ENCODE measurements at regions not wholly inside any gene's neighbourhood (a gene's known extent, or its start where the extent isn't known, plus 50 kb on each side); places are given as distances from the start of the nearest gene placed in this dataset.
"Not testable (repeated sequence)": the region's sequence is repeated elsewhere in the genome, so short reads cannot be mapped to it uniquely, and the experiment has no call there.

DNA sequence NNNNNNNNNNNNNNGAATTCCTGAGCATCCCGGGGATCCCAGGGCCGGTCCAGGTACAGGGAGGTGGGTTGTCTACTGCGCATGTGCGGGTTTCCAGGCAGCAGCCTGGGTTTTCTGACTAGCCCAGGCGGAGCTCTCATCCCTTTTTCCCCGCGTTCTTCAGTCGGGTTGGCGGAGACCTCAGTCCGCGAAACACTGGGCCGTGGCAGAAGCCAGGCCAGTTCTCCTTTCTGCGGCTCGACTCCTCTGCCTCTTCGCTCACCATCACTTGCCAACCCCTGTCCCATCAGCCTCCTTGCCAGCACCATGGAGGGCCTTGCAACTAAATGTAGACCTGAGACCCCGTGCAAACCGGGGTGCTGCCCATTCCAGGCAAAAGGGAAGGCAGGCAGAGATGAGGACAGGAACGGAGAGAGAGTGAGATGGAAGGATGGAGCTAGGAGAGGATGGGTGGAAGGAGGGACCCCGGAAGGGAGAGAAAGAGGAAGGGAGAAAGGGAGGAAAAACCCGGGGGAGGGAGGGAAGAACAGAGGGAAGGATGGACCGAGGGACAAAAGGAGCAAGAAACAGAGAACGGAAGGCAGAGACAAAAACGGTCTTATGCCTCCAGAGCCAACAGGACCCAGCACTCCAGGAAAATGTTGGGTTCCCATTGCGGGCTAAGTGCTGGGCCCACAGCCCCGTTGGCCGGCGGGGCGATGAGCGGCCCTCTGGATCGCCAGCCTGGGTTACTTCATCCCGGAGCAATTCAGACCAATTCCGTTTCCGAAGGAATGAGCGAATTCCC lies 445.4 kb upstream of the DEFB115 start:
- peak; percentile 64 for DNase-seq

DNA sequence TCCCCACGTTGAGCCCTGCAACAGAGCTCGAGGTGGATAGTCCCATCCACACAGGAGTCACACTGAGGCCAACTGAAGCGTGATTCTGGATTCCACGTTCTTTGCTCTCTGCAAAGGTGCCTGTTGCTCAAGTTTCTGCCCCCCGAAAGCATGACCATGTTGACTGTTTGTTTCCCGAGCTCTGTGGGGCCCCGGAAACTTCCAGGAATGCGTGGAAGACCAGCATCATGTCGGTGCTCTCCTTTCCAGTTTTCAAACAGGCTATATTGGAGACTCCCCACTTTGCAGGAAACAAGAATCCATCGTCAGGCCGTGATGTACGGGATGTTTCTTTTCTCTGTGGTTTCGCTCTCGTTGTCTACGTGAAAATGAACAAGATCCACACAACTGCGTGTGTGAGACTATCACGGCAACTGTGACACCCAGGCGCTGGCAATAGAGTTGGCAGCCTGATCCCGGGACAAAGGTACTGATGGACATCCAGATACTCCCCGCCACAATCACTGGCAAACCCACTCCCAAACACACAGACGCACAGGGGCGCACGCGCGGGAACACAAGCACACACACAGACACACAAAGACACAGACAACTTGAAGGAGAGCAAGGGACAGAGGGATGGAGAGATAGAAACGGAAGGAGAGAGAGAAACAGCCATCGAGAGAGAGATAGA lies 444.6 kb upstream of the DEFB115 start:
- no peak for DNase-seq

DNA sequence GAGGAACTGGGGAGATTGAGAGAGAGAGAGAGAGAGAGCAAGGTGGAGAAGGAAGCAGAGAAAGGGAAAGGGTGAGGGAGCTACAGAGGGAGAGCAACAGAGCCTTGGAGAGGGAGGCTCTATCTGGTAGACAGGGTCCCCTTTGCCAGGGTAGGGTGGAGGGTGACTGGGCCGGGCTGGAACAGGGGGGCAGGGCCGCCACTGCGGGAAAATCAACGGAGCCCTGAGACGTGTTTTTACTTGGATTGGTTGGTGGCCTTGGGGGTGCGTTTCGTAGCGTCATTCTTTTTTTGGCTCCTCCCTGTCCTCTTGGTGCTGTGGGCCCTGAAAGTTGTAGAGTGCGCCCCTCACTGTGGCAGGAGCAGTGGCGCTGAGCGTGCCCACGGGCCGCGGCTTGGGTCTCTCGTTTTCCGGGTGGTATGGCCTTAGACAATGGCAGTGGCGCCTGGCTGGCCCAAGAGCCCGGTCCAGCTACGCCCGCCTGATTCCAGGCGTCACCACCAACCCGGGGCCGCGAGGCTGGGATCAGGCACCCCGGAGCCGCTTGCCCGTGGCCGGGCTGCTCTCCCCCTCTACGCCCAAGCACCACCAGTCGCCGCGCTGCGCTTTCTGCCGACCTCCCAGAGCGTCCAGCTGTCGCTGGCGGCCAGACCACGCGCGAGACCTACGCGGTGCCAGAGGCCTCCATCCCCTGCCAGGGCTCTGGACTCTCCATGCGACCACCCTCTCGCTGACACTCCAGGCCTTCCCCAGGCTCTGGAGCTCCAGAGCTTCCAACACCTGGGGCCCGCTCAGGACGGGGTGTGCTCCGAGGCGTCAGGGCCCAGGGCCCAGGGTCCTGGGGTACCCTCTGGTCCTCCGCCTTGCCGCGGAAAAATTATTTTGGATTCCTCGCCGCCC lies 443.8 kb upstream of the DEFB115 start:
- not testable (repeated sequence) for DNase-seq

DNA sequence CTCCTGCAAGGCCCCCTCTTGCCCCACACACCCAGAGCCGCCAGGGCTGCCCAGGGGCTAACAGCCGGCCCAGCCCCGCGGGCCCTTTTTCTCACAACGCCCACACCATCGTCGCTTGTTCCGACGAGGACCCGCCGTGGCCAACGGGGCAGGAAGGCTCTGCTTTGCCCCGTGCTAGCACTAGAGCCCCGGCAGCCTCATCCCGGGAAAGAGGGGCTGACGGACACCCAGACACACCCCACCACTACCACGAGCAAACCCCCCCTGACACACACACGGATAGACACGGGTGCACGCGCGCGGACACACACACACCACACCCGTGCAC lies 443.2 kb upstream of the DEFB115 start:
- DNase-seq = not testable (repeated sequence)

DNA sequence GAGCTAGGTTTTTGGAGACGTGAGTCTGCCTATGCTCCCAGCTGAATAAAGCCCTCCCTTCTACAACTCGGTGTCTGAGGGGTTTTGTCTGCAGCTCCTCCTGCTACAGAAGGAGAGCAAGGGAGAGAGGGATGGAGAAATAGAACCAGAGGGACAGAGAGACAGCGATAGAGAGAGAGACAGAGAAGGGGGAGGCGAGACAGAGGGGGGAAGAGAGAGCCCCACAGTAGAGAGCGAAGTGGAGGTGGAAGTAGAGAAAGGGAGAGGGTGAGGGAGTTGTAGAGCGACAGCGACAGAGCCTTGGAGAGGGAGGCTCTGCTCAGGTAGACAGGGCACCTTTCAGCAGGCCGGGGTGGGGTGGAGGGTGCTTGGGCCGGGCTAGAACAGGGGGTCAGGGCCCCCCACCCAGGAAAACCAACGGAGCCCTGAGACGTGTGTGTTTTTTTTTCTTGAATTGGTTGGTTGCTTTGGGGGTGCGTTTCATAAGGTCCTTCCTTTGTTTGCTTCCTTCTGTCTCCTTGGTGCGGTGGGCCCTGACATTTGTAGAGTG lies 442.4 kb upstream of the DEFB115 start:
- DNase-seq = not testable (repeated sequence)

DNA sequence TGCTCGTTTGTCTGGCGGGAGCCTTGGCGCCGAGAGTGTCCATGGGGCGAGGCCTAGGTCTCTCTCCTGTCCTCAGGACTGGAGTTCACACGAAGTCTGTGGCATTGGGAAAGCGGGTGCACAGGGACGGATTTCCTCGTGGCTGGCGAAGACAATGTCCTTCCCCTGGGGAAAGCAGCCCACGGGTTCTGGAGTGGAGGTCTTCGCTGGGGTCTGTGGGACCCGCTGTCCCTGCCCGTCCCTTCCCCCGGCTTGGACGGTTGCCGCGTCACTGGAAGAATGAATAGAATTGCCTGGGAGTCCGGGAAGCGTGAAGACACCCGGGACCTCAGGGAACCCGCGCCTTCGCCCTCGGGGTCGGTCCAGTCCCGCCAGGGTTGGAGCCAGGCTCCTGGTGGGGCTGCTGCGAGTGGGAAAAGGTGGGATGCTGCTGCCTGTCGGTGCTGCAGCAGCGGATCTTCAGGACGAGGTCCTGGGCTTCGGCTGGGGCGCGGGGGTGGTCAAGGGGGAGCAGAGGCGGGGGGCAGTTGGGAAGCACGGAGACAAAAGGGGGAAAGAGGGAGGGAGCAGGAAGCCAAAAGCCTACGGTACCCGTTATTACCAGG lies 441.8 kb upstream of the DEFB115 start:
- no peak for DNase-seq

DNA sequence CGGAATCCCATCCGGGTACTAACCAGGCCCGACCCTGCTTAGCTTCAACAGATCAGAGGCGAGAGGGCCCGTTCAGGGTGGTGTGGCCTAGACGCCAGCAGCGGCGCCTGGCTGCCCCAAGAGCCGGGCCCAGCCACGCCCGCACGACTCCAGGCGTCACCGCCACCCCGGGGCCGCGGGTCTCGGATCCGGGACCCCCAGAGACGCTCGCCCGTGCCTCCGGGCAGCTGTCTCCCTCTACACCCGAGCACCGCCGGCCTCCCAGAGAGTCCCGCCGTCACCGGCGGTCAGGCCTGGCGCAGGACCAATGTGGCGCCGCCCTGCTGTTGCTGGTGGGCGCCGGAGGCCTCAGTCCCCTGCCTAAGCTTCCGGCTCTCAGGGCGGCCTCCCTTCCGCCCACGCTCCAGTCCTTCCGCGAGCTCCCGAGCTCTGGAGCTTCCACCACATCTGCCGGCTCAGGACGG lies 441.2 kb upstream of the DEFB115 start:
- no peak for DNase-seq

DNA sequence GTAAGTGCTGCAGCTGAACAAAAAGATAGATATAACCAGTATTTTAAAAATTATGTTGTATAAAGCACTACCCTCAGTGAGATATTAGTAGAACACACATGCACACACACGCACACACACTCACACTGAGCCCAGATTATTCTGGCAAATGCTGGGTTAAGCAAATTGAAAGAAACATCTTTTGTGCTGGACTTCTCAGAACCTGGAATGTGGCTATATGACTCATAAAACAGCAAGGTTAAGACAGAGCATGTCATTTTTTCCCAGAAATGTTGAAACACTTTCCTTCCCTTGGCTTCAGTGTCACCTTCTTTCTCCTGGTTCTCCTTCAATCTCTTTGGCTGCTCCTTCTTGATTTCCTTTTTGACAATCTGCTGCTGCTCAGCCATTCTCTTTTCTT lies 435.8 kb upstream of the DEFB115 start:
- DNase-seq = not testable (repeated sequence)

DNA sequence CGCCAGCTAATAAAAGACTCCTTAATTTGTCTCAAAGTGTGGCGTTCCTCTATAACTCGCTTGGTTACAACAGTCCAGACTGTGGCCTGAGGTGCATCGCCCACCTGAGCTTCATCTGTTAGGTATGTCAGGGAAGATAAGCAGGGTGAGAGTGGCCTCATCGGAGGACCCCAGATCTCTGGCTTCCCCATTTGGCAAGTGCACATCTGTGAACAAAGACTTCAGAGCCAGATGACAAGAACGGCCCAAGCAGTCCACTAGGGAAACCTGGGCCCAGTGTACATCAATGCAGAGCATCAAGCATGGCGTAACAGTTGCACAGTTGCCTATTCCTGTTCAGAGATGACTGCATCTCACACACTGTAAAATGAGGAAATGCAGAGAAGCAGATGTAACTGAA lies 432.8 kb upstream of the DEFB115 start:
- not testable (repeated sequence) for DNase-seq

DNA sequence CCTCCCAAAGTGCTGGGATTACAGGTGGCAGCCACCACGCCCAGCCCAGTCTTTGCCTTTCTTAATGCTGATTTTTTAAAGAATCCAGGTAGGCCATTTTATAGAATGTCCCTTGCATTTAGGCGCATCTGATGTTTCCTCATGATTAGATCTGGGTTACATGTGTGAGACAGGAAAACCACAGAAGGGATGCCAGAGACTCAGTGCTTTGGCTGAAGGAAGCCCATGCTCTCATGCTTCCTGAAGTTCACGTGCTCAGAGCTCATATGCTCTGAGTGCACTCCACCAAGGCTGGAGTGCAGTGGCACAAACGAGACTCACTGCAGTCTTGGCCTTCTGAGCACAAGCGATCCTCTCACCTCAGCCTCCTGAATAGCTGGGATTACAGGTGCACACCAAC lies 411.5 kb upstream of the DEFB115 start:
- not testable (repeated sequence) for DNase-seq

DNA sequence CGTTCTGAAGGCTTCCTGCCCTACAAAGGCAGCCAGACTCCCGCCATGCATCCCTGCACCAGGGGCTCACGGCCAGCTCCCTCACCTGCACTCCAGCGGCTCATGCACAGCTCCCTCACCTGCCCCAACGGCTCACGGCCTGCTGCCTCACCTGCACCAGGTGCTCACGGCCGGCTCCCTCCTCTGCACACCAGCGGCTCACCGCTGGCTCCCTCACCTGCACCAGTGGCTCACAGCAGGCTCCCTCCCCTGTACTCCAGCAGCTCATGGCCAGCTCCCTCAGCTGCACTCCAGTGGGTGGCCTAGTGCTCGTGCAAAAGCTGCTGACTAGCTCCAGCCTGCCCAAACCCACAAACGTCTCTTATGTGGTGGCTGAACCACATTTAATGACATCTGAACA lies 389.2 kb upstream of the DEFB115 start:
- not testable (repeated sequence) for DNase-seq

DNA sequence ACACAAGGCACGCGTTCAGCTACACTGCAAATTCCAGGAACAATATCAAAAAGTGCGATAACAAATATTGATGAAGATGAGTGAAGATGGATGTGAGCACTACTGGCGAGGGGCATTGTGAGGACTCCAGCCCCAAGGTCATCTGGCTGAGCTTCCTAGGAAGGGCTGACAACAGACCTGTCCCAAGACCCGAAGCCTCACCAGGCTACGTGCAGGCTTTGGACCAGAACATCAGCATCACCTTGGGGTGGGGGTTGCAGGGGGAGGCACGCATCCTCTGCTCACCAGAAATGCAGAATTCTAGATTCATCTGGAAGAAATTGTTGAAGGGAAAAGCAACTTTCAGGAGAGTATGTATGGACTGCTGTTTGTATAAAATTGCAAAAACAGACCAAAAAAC lies 386.3 kb upstream of the DEFB115 start:
- not testable (repeated sequence) for DNase-seq

DNA sequence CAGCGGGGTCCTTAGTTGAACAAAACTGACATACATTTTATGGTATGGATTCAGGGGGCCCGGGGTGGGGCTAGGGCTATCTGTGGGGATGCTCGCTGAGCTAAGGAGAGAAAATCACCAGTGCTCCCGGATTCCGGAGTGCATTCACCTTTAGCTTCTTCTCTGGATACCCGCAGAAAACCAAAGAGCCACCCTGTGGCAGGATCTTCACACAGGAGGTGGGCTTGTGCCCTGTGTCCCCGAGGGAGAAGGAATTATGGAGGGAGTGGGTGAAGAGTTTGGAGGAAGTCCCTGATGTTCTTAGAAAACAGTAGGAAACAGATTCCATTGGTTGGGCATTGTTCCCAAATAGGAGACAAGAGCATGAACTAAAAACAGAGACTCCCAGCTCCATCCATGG lies 385.2 kb upstream of the DEFB115 start:
- DNase-seq = not testable (repeated sequence)

DNA sequence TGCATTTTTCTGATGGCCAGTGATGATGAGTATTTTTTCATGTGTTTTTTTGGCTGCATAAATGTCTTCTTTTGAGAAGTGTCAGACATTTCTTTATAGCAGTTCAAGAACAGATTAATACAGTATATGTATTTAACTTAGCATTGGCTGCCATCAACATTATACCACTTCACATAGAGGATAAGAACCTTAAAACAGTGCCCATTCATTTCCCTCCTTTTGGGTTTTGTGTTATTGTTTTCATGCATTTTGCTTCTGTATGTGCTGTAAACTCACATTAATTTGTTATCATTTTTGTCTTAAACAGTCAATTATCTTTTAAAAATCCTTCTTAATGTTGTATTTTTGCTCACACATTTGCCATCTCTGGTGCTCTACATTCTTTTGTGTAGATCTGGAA lies 381.6 kb upstream of the DEFB115 start:
- DNase-seq = not testable (repeated sequence)

DNA sequence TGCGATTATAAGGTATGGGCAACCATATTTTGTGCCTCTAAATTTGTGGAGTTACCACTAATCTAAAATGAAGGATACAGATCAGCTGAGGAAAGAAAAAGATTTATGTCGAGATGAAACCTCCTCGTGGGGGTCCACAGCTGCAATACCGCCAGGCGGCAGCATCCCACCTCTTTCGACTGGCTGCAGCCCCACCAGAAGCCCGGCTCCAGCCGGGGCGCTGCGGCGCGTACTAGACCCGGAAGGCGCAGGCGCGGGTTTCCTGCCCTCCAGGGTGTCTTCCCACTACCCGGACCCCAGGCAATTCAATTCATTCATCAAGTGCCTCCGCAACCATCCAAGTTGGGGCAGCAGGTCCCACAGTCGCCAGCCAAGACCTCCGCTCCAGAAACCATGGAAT lies 366.1 kb upstream of the DEFB115 start:
- not testable (repeated sequence) for DNase-seq

DNA sequence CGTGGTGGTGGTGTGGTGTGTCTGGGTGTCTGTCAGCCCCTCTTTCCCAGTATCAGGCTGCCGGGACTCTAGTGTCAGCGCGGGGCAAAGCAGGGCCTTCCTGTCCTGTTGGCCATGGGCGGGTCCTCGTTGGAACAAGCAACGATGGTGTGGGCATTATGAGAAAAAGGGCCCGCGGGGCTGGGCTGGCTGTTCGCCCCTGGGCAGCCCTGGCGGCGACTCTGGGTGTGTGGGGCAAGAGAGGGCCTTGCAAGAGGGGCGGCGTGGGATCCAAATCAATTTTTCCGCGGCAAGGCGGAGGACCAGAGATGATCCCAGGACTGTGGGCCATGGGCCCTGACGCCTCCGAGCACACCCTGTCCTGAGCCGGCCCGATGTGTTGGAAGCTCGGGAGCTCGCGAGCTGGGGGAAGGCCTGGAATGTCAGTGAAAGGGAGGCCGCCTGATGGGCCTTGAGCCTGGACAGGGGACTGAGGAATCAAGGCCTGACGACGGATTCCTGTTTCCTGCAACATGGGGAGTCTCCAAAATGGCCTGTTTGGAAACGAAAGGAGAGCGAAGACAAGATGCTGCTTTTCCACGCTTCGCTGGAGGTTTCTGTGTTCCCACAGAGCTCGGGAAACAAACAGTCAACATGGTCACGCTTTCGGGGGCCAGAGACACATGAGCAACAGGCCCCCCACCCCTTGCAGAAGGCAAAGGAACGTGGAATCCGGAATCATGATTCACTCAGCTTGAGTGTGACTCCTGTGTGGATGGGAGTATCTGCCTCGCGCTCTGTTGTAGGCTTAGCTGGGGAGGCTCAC lies 364.7 kb upstream of the DEFB115 start:
- no peak for DNase-seq

DNA sequence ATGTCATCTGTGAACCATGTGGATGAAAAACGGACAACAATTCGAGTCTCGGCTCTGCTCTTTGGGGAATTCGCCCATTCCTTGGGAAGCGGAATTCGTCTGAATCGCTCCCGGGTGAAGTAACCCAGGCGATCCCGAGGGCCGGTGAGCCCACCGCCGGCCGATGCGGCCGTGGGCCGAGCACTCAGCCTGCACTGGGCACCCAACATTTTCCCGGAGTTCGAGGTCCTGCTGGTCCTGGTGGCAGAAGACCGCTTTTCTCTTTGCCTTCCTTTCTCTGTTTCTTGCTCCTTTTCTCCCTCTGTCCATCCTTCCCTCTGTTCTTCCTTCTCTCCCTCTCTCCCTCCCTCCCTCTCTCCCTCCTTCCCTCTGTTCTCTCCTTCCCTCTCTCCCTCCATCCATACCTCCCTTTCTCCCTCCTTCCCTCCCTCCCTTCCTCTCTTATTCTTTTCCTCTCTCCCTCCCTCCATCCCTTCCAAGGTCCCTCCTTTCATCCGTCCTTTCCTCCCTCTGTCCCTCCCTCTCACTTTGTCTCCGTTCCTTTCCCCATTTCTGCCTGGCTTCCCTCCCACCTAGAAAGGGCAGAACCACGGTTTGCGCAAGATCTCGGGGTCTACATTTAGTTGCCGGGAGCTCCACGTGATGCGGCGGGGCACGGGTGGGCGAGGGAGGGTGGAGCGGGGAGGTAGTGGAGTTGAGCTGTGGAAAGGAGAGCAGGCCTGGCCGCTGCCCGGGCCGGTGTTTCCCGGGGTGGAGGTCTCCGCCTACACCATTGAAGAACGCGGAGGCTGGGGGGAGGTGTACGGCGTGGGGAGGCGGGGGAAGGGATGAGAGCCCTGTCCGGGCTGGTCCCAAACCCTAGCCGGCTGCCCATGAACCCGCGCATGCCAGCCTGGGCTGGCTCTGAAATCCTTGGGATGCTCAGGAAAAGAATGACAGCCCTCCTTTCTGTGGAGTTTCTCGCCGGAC lies 363.8 kb upstream of the DEFB115 start:
- not testable (repeated sequence) for DNase-seq

DNA sequence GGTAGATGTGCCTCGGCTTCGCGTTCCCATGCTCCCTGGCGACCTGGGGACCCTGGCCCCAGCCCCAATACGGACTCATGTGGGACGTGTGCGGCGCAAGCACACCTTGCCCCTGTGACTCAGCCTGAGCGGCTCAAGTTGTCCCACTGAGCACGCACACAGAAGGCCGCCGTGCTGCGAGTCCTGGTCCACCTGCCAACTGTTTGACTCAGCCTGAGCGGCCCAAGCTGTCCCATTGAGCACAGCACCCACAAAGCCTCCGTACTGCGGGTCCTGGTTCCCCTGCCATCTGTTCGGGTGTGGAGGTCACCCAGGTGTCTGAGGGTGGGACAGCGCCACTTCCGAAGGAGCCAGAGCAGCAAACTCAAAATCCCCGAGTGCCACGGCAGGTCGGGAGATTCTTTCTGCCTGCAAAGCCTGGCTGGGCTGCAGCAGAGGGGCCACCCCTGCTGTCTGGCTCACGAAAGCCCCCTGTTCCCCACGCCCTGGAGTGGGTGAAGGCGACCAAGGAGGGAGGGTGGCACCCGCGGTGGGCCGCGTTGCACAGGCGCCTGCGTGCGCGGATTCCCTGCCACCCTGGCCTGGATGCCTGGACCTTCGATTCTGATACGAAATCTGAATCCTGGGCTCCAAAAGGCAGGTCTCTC lies 362.6 kb upstream of the DEFB115 start:
- not testable (repeated sequence) for DNase-seq

DNA sequence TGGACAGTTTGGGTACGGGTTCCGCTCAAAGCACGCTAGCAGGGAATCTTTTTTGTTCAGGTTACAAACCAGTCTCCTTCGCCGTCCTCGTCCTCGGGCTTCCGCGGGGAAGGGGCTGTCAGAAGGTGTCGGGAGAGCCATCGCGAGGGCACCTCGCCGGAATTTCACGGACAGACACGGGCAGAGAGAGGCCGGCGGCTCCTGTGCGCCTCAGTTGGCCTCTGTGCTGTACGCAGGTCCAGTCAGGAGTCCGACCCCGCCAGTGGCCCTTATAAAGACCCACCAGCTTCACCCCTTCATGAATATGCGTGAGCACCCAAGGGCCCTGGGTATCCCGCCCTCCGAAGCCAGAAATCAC lies 362.1 kb upstream of the DEFB115 start:
- not testable (repeated sequence) for DNase-seq
